A172 (cell line): ENCODE measurements at regions not wholly inside any gene's neighbourhood (a gene's known extent, or its start where the extent isn't known, plus 50 kb on each side); places are given as distances from the start of the nearest gene placed in this dataset.

Experiments
- DNase-seq: peaks from one replicate; pipeline ENCODE4 v3.0.0-alpha.2; 2015; ENCODE audit warnings: low spot score

DNA sequence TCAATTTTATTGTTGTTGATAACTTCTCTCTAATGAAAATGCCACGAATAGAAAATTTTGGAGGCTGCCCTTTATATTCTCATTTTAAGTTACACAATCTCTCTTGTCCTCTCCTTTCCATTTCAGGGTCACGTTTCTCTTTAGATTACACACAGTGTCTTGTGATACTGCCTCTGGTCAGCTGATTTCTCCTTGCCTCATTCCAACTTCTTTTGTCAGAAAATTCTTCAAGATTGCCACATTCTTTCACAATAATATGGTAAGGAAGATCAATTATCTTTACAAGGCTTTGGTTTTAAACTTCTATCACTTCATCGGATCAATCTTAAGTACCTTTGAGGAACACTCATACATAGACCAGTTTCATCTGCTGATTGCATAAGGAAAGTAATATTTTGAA is 370.3 kb downstream of the RFPL4B start:
- no peak for DNase-seq

DNA sequence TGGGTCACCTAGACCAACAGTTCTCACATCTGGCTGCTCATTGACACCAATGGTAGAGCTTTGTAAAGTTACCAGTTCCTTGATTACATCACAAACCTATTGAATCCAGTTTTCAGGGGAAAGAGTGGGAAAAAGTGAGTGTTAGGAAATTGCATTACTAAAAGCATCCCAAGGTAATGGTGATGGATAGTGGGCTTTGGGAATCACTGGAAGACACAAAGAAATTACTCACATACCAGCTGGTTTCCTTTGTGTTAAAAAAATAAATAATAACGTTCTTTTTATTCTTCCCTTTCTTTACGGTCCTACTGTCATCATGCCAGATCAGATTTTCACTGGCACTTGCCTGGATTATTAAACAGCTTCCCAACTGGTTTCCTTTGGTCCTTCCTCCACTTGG is 370.7 kb downstream of the RFPL4B start:
- no peak for DNase-seq

DNA sequence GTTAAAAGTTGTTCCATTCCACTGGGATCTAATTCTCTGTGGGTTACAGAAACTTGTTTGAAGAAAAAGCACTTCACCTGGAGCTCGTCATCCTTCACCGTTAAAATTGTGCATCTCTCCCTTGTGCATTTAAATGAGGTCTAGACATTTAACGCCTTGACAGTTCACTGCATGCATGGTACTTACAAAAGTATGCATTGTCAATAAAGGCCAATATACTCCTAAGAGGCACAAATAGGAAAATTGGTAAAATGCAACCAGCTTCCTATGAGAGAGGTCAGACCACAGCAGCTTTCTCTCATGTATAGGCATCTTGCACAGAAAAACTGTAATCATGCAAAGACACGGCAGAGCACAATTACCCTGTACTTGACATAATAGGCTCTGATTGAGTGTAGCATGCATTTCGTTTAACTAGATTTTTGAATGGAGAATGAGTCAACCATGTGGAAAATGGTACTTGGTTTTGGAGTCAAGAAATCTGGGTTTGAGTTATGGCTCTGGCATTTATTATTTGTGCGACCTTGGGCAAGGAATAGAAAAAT is 378.5 kb downstream of the RFPL4B start:
- no peak for DNase-seq

DNA sequence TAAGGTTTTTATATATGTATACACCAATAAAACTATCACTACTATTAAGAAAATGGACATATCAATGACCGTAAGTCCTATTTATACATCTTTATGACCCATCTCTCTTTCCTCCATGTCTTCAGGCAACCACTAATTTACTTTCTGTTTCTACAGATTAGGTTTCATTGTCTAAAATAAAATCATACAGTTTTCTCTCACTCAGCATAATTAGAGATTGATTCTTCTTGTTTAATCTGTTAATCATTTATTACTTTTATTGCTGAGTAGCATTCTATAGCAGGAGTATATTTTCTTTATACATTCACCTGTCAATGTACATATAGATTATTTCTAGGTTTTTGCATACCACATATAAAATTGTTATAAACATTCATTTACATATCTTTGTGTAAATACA is 388.0 kb downstream of the RFPL4B start:
- no peak for DNase-seq

DNA sequence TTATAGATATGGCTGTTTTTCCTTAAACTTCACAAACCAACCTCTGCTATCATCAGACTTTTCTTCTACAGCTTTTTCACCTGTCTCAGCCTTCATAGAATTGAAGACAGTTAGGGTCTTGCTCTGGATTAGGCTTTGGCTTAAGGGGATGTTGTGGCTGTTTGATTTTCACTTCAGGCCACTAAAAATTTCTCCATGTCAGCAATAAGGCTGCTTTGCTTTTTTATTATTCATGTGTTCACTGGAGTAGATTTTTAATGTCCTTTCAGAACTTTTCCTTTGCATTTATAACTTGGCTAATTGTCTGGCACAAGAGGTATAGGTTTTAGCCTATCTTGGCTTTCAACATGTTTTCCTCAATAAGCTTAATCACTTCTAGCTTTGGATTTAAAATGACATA is 392.6 kb downstream of the RFPL4B start:
- no peak for DNase-seq

DNA sequence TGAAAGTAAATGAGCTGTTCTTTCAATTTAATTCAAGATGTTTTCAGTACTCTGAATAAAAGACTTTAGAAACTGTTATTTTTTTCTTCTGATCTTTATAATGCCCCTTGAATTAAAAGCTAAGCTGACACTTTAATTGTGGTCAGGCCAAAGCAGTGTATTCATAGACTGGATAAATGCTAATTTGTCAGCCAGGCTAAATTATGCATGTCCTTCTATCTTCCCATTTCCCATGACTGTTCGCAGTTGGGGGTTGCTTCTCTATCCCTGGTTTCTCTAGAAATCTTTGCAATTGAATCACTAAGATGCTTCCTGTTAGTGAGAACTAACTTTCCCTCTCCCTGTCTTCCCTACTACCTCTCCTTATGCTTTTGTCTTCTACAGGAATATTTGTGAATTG is 396.2 kb downstream of the RFPL4B start:
- no peak for DNase-seq

DNA sequence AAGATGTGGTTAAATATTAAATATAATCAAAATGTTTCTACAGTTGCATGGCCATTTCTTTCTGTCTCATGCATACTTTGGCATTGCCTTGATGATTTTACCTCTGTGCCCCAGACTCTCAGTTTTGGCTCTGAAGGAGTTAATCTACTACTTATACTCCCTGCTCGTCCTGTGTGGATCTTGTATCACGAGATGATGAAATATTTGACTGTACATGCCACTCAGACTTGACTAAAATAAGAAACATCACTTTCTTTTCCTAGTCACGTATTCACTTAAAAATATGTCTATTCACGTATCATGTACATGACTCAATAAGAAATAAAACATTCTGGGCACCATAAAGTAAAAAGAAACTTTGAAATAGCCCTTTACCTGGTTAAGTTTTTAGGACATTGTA is 397.7 kb downstream of the RFPL4B start:
- DNase-seq: no peak

DNA sequence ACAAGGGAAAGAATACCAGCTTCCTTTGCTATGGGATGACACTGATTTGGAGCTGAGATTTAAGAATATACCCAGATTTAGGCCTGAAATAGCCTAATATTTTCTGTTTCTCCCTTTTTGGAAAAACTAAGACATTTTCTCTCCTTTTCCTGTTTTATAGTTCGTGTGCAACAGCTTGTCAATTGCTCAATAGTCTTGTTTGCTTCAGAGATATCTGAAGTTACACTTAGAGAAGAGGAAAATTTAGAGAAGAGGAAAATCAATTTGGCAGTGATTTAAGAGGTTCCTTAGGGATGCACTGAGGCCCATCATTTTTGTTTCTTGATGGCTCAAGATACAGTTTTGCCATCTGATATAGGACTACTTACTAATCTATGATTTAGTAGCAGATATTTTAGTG is 398.6 kb downstream of the RFPL4B start:
- no peak for DNase-seq

DNA sequence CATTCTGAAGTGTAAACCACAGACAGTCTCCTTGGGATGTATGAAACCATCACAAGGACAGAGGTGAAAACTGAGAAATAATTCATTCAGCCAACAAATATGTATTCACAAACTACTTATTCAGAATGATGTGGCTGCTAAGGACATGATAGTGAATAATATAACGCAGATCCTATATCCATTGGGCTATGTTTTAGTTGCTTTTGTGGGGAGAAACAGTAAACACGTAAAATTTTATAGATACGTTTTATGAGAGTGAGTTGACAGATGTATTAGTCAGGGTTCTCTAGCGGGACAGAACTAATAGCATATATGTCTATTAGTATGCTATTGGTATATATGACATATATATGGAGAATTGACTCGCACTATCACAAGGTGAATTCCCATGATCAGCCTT is 402.5 kb downstream of the RFPL4B start:
- no peak for DNase-seq

DNA sequence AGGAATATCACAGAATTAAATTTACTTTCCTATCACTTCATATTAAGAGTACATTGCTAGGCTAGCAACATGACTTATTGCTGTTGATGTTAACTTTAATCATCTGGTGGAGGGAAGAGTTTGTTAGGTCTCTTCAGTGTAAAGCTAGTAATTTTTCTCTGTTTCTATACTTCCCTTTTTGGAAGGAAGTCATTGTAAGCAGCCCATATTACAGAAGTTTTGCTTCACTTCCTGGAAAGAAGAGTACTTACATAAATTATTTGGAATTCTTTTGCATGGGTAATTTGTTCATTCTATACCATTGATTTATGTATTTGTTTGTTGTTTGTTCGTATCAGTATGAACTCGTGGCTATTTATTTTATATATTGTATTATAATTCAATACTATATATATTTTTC is 405.2 kb downstream of the RFPL4B start:
- DNase-seq: no peak

DNA sequence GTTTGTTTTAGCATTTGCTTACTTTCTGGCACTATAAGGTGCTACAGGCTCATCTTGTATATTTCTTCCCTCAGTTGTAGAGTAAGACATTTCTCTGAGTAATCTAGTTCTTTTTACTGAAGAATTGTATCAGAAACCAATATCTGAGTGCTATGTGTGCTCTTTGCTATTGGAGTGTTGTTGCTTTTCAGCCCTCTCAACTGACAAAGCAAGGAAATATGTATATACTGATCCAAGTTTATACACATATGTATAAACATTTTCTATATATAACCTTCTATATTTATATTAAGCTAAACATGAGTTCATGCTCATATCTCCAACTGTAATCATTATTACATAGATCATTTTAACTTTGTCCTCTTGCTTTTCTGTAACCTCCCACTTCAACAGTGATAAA is 405.7 kb downstream of the RFPL4B start:
- no peak for DNase-seq

DNA sequence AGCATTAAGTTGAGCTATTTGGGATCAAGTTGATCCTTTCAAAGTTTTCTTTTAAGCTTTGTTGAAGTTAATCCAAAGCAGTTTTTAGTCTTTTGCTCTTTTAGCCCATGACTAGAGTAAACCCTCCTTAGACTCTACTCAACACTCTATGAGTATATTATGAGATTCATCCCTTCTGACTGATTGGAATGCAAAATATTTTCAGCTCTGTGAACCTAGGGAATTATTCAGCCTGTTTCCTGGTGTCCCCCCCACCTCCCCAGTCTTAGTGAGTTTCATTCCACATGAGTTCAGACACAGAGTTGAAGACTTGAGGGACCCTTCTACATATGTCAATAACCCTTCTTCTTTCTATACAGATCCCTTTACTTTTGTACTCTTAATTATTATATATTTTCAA is 413.7 kb downstream of the RFPL4B start:
- no peak for DNase-seq

DNA sequence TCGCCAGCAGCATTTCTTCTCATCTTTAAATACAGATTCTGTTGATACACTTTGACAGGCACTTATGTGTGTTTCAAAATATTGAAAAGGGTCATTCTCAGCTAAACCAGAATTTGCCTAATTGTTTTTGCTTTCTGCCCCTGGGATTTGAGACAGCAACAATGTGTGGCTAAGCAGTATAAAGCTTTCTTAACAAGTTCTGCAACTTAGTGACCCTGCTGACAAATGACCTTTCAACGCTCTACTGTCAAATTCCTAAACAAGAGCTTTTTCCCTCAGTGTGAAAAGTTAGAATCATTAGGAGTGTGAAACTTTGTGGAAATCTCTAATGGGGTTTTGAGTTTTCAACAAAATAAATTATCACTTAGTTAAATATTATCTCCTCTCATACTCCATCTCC is 414.6 kb downstream of the RFPL4B start:
- DNase-seq: no peak

DNA sequence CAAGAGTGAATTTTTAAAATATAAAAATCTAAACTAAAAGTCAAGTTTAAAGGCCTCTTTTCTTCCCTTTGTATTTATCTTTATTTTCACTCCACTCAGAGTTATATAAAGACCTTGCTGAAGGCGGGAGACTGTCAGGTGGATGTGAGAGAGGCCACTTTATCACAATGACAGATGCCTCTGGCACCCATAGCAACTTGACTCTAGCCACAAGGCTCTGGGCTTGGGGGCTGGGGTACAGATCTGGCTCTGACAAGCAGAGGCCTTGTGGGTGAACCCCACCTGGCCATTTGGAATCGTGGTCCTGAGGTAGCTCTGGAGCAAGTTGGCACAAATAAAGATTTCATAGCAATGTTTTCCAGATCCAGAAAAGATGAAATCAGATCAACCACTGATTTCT is 417.2 kb downstream of the RFPL4B start:
- DNase-seq: no peak

DNA sequence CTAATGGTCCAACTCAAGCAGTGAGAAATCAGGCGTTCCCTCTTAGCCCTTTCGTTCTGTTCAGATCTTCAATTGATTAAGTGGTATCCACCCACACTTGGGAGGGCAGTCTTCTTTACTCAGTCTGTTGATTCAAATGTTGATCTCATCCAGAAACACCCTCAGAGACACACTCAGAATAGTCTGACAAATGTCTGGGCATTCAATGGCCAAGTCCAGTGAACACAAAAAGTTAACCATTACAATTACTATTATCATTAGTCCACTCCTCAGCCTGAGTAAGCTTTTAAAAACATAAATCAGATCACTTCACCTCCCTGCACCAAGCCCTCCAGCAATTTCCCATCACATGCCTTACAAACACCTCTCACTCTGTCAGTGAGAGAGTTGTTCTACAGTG is 423.2 kb downstream of the RFPL4B start:
- no peak for DNase-seq

DNA sequence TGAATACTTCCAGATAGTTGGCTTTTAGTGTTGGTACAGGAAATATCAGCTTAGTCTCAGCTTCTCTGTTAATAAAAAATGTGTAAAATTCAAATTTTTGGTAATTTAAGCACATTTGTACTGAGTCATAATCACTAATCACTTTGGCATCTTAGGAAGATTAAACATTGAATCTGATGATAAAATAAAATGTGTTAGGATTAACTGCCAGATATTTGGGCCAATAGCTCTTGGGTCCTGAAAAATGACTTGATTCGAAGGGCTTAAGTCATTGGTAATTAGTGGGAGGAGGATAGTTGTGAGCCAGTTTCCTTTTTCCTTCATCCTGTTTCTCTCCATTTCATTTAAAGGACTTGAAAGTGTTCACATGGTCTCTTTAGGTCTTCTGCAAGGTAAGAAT is 426.1 kb downstream of the RFPL4B start:
- DNase-seq: no peak

DNA sequence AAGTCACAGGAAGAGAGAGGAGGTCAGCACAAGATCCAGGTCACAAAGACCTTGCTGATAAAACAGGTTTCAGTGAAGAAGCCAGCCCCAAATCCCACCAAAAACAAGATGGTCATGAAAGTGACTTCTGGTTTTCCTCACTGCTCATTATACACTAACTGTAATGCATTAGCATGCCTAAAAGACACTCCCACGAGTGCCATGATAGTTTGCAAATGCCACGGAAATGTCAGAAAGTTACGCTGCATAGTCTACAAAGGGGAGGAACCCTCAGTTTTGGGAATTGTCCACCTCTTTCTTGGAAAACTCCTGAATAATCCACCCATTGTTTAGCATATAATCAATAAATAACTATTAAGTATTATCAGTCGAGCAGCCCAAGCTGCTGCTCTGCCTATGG is 427.2 kb downstream of the RFPL4B start:
- no peak for DNase-seq

DNA sequence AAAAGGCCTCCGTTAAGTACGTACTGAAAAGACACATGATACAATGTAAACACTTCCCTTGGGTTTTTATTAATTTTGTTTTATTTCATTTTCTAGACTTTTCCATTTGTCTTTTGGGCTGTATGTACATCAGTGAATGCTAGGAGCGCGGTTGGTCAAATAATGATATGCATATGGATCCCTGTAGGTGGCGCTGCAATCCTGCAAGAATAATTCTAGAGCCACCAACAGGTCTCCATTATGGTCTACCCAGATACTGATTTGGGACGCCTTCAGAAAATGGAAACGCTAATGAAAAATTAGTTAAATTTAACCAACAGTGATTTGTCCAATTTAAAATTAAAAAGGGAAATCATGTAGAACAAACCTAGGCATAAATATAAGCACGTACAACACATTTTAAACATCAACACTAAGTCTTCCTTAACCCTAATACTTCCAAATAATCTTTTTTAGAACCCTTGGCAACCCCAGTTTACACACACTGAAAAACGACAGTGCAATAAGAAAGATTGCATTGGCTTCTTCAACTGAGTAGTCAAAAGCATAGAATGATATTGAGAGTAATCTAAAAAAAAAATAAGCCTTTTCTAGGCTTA is 433.5 kb downstream of the RFPL4B start:
- DNase-seq: peak; percentile 76

DNA sequence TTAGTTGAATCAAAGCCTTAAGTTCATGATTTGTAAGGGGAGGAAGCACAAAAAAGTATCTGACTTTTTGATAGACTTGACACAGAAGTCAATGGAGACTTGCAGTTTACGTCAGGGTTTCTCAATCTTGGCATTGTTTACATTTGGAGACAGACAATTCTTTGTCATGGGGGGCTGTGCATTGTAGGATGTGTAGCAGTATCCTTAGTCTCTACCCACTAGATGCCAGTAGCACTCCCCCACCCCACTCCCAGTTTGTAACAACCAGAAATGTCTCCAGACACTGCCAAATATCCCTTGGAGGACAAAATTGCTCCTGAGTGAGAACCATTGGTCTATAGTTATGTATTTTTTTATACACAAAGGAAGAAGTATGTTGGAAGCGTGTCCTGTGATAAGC is 434.1 kb downstream of the RFPL4B start:
- DNase-seq: peak; percentile 8

DNA sequence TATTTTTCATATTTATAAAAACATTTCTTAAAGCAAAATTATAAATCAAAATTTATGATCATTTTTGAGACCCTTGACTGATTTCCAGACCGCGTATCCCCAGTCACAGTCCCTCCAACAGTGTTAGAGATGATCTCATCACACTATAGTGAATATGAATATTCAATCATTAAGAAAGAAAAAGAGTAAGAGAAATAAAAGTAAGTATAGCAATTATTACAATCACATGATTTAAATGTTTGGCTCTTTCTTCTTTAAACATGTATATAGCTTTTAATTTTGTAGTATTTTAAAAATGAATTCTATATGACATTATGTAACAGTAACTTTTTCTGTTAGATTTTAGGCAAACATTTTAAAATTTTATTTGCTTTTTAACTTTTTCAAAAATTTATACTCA is 438.3 kb downstream of the RFPL4B start:
- no peak for DNase-seq

DNA sequence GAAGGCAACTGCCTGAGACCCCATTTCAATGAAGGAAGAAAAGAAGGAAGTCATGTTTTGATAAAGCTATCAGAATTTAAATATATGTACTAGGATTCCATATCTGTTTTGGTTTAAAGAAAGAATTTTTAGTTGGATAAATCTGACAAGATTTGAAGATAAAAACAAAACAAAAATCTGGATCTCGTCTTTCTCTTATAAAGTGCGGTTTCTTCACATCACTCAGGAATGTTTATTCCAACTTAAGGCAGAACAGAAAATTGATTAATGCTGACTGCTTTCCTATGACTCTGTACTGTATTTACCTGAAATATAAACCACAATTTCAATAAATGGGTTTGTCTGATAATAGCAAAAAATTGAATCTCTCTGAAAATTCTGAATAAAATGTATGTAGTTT is 439.7 kb downstream of the RFPL4B start:
- DNase-seq: no peak

DNA sequence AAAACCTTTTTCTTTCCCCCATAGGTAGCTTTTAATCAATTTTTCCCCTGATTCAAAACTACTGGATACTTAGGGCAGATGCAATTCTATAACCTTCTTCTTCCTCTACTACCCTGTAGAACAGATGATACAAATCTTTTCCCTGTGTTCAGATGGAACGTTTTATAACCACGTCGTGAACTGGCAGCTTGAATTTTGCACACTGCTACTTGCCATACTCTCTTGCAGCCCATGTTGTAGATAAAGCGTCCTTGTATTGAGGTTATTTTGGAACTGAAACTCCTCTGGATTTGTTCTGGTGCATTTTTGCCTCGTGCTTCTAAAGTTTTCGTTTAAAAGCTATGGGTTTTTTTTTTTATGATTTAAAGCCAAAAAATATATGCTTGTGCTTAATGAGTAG is 440.2 kb downstream of the RFPL4B start:
- DNase-seq: no peak

DNA sequence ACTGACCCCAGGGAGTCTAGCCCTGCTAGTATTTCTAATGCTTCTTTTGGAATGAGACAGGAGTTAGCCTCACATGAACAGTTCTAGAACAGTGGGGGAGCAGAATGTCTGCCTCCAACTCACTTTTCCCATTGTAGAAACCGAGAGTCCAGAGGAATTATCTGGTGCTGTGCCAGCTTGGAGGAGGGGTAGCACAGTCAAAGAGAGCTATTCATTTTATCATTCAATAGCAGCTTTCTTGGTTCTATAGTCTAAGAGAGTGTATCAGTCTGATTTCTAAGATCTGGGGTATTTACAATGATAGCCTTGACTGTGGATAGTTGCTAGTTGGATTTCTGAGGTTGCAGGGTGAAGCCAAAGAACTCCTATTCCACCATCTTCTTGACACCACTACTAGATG is 448.2 kb downstream of the RFPL4B start:
- no peak for DNase-seq

DNA sequence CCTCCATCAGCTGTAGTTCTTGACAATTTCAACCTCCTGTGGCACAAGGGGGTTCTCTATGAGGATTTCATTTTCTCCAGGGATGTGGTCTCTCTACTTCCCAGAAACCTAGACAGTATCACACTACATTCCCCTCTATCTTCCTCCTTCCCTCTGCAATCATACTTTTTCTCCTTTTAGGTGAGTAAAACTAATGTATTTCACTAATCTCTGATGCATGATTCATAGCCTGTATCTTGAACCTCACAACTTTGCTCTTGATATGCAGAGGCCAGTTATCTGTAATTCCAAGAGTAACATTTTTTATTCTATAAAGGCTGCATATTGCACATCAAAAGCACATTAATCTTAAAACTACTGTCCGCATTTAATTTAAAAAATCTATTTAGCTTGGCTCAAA is 449.6 kb downstream of the RFPL4B start:
- DNase-seq: no peak

DNA sequence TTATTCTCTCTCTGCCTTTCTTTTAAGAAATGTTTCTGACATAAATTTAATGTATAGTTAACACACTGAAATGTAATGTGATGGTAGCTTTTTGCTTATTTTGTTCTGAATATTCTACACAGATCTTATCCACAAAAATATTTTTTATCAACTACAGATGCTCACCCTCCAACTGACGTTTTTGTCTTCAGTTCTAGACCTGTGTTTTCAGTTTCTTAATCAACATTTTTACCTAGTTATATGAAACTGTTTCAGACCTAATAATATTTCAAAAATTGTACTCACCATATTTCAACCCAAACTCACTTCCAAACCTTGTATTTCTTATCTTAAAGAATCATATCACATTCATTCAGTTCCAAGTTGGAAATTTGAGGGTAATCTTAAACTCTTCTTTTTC is 452.8 kb downstream of the RFPL4B start:
- no peak for DNase-seq
